ENCODE measurements at regions not wholly inside any gene's neighbourhood (a gene's known extent, or its start where the extent isn't known, plus 50 kb on each side); places are given as distances from the start of the nearest gene placed in this dataset.

- Histone ChIP-seq H3K4me3 (no peak overlapping the region), H3K27ac (no peak overlapping the region), H3K36me3 (no peaks in the 10 kb centered on the region), H3K4me1 (no peaks in the 10 kb centered on the region), H3K9me3 (no peaks in the 10 kb centered on the region), H3K27me3 (no peaks in the 10 kb centered on the region)
- intact Hi-C loops (cut with DNase I) = no loop called here
- FAIRE-seq (no peak), DNase-seq (no peak), ATAC-seq (no peak)
- TF ChIP-seq, protein P1, sequence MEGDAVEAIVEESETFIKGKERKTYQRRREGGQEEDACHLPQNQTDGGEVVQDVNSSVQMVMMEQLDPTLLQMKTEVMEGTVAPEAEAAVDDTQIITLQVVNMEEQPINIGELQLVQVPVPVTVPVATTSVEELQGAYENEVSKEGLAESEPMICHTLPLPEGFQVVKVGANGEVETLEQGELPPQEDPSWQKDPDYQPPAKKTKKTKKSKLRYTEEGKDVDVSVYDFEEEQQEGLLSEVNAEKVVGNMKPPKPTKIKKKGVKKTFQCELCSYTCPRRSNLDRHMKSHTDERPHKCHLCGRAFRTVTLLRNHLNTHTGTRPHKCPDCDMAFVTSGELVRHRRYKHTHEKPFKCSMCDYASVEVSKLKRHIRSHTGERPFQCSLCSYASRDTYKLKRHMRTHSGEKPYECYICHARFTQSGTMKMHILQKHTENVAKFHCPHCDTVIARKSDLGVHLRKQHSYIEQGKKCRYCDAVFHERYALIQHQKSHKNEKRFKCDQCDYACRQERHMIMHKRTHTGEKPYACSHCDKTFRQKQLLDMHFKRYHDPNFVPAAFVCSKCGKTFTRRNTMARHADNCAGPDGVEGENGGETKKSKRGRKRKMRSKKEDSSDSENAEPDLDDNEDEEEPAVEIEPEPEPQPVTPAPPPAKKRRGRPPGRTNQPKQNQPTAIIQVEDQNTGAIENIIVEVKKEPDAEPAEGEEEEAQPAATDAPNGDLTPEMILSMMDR (IDR thresholded peaks at IDR 0.05) = no peak
- 70 to 74% methylated on average over 2 of the region's 2 CpGs for WGBS, 2 donors
These were observed 71.8 kb upstream of the TMEM108 start for GRCh38 chr3:132966374-132966773.

GRCh38 chr3:132964266-132964665, 73.9 kb upstream of the TMEM108 start:
- no peak overlapping the region for H3K4me3 ChIP-seq
- H3K9me3 ChIP-seq = no peaks in the 10 kb centered on the region
- TF ChIP-seq, protein P1 (IDR thresholded peaks at IDR 0.05) = no peak
- intact Hi-C loops (cut with DNase I) = no loop called here
- DNase-seq (no peak), FAIRE-seq (no peak), ATAC-seq (no peak)
- no peak overlapping the region for H3K27ac ChIP-seq
- no peaks in the 10 kb centered on the region for H3K36me3 ChIP-seq
- H3K27me3 ChIP-seq = no peaks in the 10 kb centered on the region
- 69 to 73% methylated on average over 3 of the region's 3 CpGs for WGBS, 2 donors
- H3K4me1 ChIP-seq = no peaks in the 10 kb centered on the region

GRCh38 chr3:132963786-132964185, 74.4 kb upstream of the TMEM108 start:
- TF ChIP-seq, protein P1 (IDR thresholded peaks at IDR 0.05) = no peak
- FAIRE-seq (no peak), DNase-seq (no peak), ATAC-seq (no peak)
- H3K4me3 ChIP-seq = no peak overlapping the region
- H3K36me3 ChIP-seq = no peaks in the 10 kb centered on the region
- WGBS, 2 donors = 42 to 49% methylated on average over 2 of the region's 2 CpGs
- intact Hi-C loops (cut with DNase I) = no loop called here
- no peaks in the 10 kb centered on the region for H3K9me3 ChIP-seq
- H3K27me3 ChIP-seq = no peaks in the 10 kb centered on the region
- H3K27ac ChIP-seq = no peak overlapping the region
- no peaks in the 10 kb centered on the region for H3K4me1 ChIP-seq

- Histone ChIP-seq H3K4me1 (no peaks in the 10 kb centered on the region), H3K4me3 (no peak overlapping the region), H3K9me3 (no peaks in the 10 kb centered on the region), H3K36me3 (no peaks in the 10 kb centered on the region), H3K27ac (no peak overlapping the region), H3K27me3 (no peaks in the 10 kb centered on the region)
- FAIRE-seq (no peak), DNase-seq (no peak), ATAC-seq (no peak)
- intact Hi-C loops (cut with DNase I) = no loop called here
- TF ChIP-seq, protein P1 (IDR thresholded peaks at IDR 0.05) = no peak
- WGBS, 2 donors = 75 to 85% methylated on average over 1 of the region's 1 CpG
These were observed 76.2 kb upstream of the TMEM108 start for GRCh38 chr3:132961991-132962390.

GRCh38 chr3:132953683-132954082, 84.5 kb upstream of the TMEM108 start:
- intact Hi-C loops (cut with DNase I) = no loop called here
- WGBS, 2 donors = 50 to 57% methylated on average over 1 of the region's 1 CpG
- TF ChIP-seq, protein P1 (IDR thresholded peaks at IDR 0.05) = no peak
- no peaks in the 10 kb centered on the region for H3K9me3 ChIP-seq
- no peaks in the 10 kb centered on the region for H3K4me1 ChIP-seq
- H3K4me3 ChIP-seq = no peak overlapping the region
- DNase-seq (no peak), ATAC-seq (no peak), FAIRE-seq (no peak)
- H3K36me3 ChIP-seq = no peaks in the 10 kb centered on the region
- H3K27ac ChIP-seq = no peak overlapping the region
- H3K27me3 ChIP-seq = no peaks in the 10 kb centered on the region

Data from pancreas (tissue), 10 donors.